Mucosa of descending colon (tissue), 3 donors: ENCODE measurements at regions not wholly inside any gene's neighbourhood (a gene's known extent, or its start where the extent isn't known, plus 50 kb on each side); places are given as distances from the start of the nearest gene placed in this dataset.

ENCODE experiments used
- ATAC-seq: fragments of 200-7000 bp; cut with Tn5 transposase; one replicate; pipeline ENCODE4 v1.9.1; 2020; ENCODE audit warnings: mild to moderate bottlenecking, moderate library complexity
- DNase-seq, 3 donors: peaks; one replicate each; pipeline ENCODE4 v3.0.0-alpha.2; 2020
- H3K36me3 ChIP-seq: fragments of 200-600 bp; one replicate; pipeline ENCODE4 v1.8.0; 2021; ENCODE audit warnings: low read depth, mild to moderate bottlenecking
- H3K4me1 ChIP-seq: fragments of 200-600 bp; one replicate; pipeline ENCODE4 v1.8.0; 2021; ENCODE audit warnings: low read depth, mild to moderate bottlenecking
- H3K4me3 ChIP-seq: fragments of 200-600 bp; one replicate; pipeline ENCODE4 v1.8.0; 2021; ENCODE audit warnings: mild to moderate bottlenecking
- H3K9me3 ChIP-seq: fragments of 200-600 bp; one replicate; pipeline ENCODE4 v1.8.0; 2021; ENCODE audit warnings: mild to moderate bottlenecking
- intact Hi-C, 2 donors: fragments of 100-400 bp; cut with DNase I in 1 of 2; cut with micrococcal nuclease in 1 of 2; formaldehyde crosslinking; loops; one replicate each; pipeline versions ENCODE4 v1.11.0 to v1.11.1; 2022; cut with DNase I, micrococcal nuclease
- TF ChIP-seq, protein P1 (sequence below): fragments of 200-600 bp; IDR thresholded peaks from one replicate; pipeline ENCODE4 v1.8.0; 2022; ENCODE audit warnings: antibody characterized with exemption, mild to moderate bottlenecking
- donor health status: DM: no; HTN: no; CAD: no; lungs with moderate emphysema.
- donor health status: DM: no; HTN: no; CAD: no.
- donor health status: DM: no; HTN: yes; CAD: no.

DNA sequence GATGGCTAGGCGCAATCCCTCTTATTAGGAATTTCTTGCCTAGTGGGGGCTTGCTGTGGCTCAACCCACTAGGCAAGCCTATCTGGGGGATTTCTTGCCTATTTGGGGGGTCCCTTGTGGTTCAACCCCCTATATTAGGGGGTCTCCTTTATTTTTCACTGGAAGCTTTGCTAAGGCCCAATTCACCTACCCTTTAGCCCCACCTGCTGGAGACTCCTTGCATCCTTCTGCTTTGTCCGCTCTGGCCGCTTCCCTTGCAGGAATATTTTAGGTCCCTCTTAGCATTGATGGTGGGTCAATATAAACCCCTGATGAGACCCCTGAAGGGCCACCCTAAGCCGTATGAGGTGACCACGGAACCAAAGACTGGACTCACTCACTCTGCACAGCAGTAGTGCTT, 1552.1 kb downstream of the AACS start:
- TF ChIP-seq, protein P1, sequence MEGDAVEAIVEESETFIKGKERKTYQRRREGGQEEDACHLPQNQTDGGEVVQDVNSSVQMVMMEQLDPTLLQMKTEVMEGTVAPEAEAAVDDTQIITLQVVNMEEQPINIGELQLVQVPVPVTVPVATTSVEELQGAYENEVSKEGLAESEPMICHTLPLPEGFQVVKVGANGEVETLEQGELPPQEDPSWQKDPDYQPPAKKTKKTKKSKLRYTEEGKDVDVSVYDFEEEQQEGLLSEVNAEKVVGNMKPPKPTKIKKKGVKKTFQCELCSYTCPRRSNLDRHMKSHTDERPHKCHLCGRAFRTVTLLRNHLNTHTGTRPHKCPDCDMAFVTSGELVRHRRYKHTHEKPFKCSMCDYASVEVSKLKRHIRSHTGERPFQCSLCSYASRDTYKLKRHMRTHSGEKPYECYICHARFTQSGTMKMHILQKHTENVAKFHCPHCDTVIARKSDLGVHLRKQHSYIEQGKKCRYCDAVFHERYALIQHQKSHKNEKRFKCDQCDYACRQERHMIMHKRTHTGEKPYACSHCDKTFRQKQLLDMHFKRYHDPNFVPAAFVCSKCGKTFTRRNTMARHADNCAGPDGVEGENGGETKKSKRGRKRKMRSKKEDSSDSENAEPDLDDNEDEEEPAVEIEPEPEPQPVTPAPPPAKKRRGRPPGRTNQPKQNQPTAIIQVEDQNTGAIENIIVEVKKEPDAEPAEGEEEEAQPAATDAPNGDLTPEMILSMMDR: no peak

DNA sequence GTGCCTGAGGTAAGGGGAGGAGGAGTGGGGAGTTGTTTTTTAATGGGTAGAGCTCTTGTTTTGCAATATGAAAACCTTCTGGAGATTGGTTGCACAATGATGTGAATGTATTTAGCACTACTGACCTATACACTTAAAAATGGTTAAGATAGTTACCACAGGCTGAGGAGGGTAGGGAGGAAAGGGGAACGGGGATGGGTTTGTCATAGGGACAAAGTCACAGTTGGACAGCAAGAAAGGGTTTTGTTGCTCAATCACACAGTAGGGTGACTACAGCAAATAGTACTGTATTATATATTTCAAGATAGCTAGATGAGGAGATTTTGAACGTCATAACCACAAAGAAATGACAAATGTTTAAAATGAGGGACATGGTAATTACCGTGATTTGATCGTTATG, 1562.4 kb downstream of the AACS start:
- H3K9me3 ChIP-seq: peaks cover 29% of the 10 kb centered on the region
- no peak overlapping the region for H3K4me3 ChIP-seq
- intact Hi-C loops: no loop called here
- DNase-seq: no peak
- no peak for ATAC-seq
- H3K4me1 ChIP-seq: no peaks in the 10 kb centered on the region
- no peaks in the 10 kb centered on the region for H3K36me3 ChIP-seq
- TF ChIP-seq, protein P1: no peak

More for the DNA sequence above, 1552.1 kb downstream of the AACS start:
- no peak for DNase-seq
- intact Hi-C loops: no loop called here
- no peaks in the 10 kb centered on the region for H3K4me1 ChIP-seq
- no peaks in the 10 kb centered on the region for H3K36me3 ChIP-seq
- no peak overlapping the region for H3K4me3 ChIP-seq
- no peak for ATAC-seq
- H3K9me3 ChIP-seq: peaks cover 71% of the 10 kb centered on the region

- ATAC-seq: no peak
- no peaks in the 10 kb centered on the region for H3K4me1 ChIP-seq
- intact Hi-C loops: no loop called here
- DNase-seq: no peak
- H3K4me3 ChIP-seq: no peak overlapping the region
- TF ChIP-seq, protein P1: no peak
- peaks cover 49% of the 10 kb centered on the region for H3K9me3 ChIP-seq
- no peaks in the 10 kb centered on the region for H3K36me3 ChIP-seq
These were observed 1571.6 kb downstream of the AACS start for GRCh38 chr12:126636821-126637220.

GRCh38 chr12:126644236-126645020, 1579.2 kb downstream of the AACS start:
- Histone ChIP-seq H3K4me1 (no peaks in the 10 kb centered on the region), H3K36me3 (no peaks in the 10 kb centered on the region), H3K4me3 (no peak overlapping the region), H3K9me3 (peaks cover 28% of the 10 kb centered on the region)
- intact Hi-C loops: no loop called here
- no peak for ATAC-seq
- TF ChIP-seq, protein P1: no peak
- no peak for DNase-seq

- TF ChIP-seq, protein P1: no peak
- H3K4me3 ChIP-seq: no peak overlapping the region
- ATAC-seq: no peak
- DNase-seq: no peak
- no peaks in the 10 kb centered on the region for H3K36me3 ChIP-seq
- no peaks in the 10 kb centered on the region for H3K4me1 ChIP-seq
- intact Hi-C loops: no loop called here
- peaks cover 18% of the 10 kb centered on the region for H3K9me3 ChIP-seq
These were observed 1582.8 kb downstream of the AACS start for GRCh38 chr12:126648074-126648473.

GRCh38 chr12:126651133-126651532, 1585.9 kb downstream of the AACS start:
- no peak for ATAC-seq
- no peak for DNase-seq
- H3K4me1 ChIP-seq: no peaks in the 10 kb centered on the region
- no peak overlapping the region for H3K4me3 ChIP-seq
- H3K36me3 ChIP-seq: no peaks in the 10 kb centered on the region
- TF ChIP-seq, protein P1: no peak
- H3K9me3 ChIP-seq: peaks cover 19% of the 10 kb centered on the region
- intact Hi-C loops: no loop called here
